Right ventricle myocardium superior (tissue), 1 donor: ENCODE measurements at regions not wholly inside any gene's neighbourhood (a gene's known extent, or its start where the extent isn't known, plus 50 kb on each side); places are given as distances from the start of the nearest gene placed in this dataset.

Experiments
- ATAC-seq: fragments of 200-7000 bp; cut with Tn5 transposase; one replicate; pipeline ENCODE4 v1.9.1; 2020; ENCODE audit warnings: mild to moderate bottlenecking; ENCODE audit not compliant: poor library complexity
- DNase-seq: peaks from one replicate; pipeline ENCODE4 v3.0.0-alpha.2; 2020
- intact Hi-C: fragments of 100-400 bp; cut with DNase I; formaldehyde crosslinking; loops from one replicate; pipeline ENCODE4 v1.11.2; 2022
- donor health status: DM: no; HTN: yes; CAD: no; lungs with severe emphysema.

GRCh38 chr9:87077986-87078385 is 130.7 kb upstream of the GAS1 start:
- DNase-seq = no peak
- intact Hi-C loops = no loop called here
- no peak for ATAC-seq

- DNase-seq = no peak
Measured at GRCh38 chr9:87080512-87081264, 133.4 kb upstream of the GAS1 start.

GRCh38 chr9:87081503-87081902 is 134.2 kb upstream of the GAS1 start:
- ATAC-seq = no peak
- intact Hi-C loops = no loop called here
- DNase-seq = no peak

More at GRCh38 chr9:87080512-87081264, 133.4 kb upstream of the GAS1 start:
- intact Hi-C loops = no loop called here
- ATAC-seq = peak; percentile 57

GRCh38 chr9:87083986-87084385 is 136.7 kb upstream of the GAS1 start:
- ATAC-seq = no peak
- DNase-seq = no peak
- intact Hi-C loops = no loop called here

GRCh38 chr9:87084407-87084806 is 137.1 kb upstream of the GAS1 start:
- no peak for DNase-seq
- intact Hi-C loops = no loop called here
- ATAC-seq = no peak

DNA sequence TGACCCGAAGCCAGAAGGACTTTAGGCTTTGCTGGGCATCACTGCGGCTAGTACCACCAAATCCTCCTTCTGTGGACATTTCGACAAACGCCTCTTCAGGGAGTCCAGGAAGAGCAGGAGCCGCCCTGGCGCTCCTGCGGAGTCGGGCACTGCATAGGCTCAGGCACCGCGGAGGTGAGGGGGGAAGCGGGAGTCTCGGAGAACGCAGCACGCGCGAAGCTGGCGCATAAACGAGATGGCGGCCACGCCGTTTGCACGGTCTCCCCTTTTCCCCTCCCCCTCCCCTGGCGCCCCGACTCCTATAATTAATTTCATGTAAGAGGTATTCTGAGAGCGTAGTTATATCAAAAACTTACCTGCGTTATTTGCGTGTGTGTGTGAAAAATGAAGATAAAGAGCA is 137.8 kb upstream of the GAS1 start:
- intact Hi-C loops = no loop called here
- no peak for DNase-seq

GRCh38 chr9:87085521-87085920 is 138.2 kb upstream of the GAS1 start:
- ATAC-seq = no peak
- no peak for DNase-seq
- intact Hi-C loops = no loop called here

More for the DNA sequence above, 137.8 kb upstream of the GAS1 start:
- no peak for ATAC-seq

DNA sequence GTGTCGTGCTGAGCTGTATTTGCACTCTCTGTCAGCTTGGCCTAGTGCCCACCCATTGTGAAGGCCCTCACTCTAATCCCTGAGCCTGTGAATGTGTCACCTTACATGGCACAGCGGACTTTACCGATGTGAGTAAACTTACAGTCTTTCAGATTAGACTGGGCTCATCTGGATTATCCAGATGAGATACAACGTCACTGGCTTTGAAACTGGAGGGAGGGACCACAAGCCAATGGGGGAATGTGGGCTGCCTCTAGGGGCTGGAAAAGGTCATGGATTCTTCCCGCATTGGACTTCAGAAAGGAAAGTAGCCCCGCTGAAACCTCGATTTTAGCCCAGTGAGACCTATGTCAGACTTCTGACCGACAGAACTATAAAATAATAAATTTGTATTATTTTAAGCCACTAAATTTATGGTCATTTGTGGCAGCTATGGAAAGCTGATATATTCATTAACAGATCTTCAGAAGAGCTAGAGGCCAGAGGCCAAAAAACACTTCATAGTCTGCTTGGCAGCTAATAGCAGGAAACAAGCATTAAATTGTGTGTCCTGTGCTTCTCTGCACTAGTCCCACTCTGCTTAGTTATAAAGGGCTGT is 139.0 kb upstream of the GAS1 start:
- intact Hi-C loops = no loop called here
- no peak for ATAC-seq

GRCh38 chr9:87087197-87087596 is 139.9 kb upstream of the GAS1 start:
- DNase-seq = no peak
- intact Hi-C loops = no loop called here
- no peak for ATAC-seq

More for the DNA sequence above, 139.0 kb upstream of the GAS1 start:
- no peak for DNase-seq

DNA sequence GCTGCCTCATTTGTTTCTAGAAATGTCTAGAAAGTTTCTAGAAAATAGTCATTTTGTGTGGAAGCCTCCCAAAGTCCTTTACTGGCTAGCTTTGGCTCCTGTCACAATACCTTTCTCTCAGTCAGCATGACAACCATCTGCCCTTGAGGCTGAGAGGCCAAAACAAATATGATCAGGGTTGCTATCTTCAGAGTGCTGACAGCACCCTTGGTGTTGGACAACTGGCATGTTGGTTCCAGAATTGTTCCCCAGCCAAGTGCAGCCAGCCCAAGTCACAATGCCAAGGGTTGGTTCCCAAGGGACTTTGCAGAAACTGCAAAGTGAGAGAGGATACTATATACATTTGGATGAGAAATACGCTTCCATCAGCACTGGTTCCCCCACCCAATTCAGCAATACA is 140.9 kb upstream of the GAS1 start:
- peak; percentile 90 for ATAC-seq
- DNase-seq = no peak
- intact Hi-C loops = no loop called here

DNA sequence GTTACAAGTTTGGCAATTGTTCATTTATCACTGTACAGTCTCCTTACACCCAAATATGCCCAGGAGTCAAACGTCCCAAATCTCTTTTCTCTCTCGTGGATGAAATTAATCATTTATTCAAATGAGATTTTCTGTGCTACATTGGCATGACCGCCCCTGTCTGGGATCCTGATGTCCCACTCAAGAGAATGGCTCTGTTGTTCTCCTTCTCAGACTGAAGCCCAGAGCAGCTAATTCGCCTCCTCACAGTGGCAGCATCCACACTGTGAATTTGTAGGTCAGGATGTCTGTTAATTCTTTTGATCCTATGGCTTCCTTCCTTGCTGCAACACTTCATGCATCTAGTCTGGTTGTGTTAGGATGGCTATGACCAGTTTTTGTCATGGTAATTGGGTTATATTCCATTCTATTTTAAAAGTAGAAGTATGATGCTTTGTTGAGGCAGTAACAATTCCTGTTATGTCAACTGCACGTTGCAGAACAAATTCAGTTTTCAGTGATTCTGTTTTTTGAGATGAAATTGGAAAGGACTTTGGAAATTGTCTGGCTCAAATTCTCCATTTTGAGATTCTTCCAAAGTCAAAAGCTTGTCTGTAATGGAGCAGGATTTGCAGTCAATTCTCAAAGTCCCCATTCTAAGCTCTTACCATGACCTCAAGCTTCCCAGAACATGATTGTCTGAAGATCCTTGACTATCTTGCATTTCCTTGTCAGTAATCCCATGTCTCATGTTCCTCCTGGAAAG is 141.5 kb upstream of the GAS1 start:
- ATAC-seq (peak; percentile 29), DNase-seq (no peak)
- intact Hi-C loops = no loop called here

GRCh38 chr9:87089506-87089905 is 142.2 kb upstream of the GAS1 start:
- ATAC-seq = no peak

DNA sequence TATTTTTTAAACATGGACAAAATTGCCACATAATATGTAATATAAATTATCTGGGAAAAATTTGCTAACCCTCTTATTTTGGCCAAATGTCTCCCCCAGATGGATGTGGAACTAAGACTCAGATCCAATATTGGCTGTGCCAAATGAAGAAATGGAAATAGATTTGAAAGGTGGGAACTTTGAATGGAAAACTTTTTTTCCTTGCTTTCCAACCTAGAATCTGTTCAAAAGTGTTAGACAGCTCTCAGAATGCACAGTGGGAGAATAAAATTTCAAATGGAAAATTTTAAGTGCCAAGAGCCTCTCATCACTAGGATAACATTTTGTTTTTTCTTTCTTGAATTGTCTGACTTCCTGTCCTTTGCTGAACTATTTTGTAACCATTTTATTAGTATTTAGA is 142.6 kb upstream of the GAS1 start:
- ATAC-seq = peak; percentile 48
- intact Hi-C loops = loop anchor here (10.0 kb wide), 1 partner anchor 55 kb away; no protein-coding TSS in a partner anchor
- no peak for DNase-seq

More at GRCh38 chr9:87089506-87089905, 142.2 kb upstream of the GAS1 start:
- no peak for DNase-seq
- intact Hi-C loops = no loop called here

DNA sequence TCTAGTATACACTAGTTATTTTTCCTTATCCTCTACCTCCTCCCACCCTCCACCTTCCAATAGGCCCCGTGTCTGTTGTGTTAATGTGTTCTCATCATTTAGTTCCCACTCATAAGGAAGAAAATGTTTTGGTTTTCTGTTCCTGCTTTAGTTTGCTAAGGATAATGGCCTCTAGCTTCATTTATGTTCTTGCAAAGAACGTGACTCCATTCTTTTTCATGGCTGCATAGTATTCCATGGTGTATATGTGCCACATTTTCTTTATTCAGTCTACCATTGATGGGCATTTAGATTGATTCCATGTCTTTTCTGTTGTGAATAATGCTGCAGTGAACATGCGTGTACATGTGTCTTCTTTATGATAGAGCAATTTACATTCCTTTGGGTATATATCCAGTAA is 146.5 kb upstream of the GAS1 start:
- DNase-seq (no peak), ATAC-seq (no peak)
- intact Hi-C loops = loop anchor here (10.0 kb wide), 1 partner anchor 51 kb away; no protein-coding TSS in a partner anchor

DNA sequence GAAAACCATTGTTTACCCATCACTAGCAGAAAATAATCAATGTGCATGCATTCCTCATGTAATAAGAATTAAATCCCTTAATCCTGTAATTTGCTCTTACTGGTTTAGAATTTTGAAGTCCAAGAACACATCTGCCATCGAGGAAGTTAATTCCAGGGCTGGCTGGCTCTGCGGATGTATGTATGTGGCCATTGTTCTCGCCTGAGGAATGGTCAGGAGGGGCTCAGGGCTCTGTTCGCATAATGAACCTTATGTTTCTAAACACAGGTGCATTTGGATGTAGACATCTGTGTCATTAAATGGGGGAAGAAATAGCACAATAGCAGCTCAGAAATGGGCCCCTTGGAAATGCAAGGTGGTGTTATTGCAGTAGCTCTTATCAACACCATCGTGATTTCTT is 148.6 kb upstream of the GAS1 start:
- ATAC-seq = no peak
- DNase-seq = no peak
- intact Hi-C loops = loop anchor here (10.0 kb wide), 1 partner anchor 49 kb away; no protein-coding TSS in a partner anchor

DNA sequence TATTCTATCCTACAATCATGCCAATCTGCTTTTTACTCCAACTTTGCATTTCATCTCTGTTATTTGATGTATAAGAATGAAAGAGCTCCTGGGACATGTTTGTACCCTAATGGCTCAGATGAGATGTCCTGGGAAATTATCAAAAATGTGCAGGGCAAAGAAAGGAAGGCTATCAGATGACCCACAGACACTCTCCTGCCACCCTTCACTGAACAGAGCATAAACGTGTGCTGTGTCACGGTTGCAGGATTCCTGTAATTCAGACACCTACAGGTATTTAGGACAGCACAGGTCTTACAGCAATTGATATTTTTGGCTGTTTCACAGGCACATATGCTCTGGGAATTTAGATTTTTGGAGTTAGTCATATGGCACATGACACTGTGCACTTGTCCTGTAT is 149.2 kb upstream of the GAS1 start:
- intact Hi-C loops = loop anchor here (10.0 kb wide), 1 partner anchor 48 kb away; no protein-coding TSS in a partner anchor
- DNase-seq = no peak
- no peak for ATAC-seq

DNA sequence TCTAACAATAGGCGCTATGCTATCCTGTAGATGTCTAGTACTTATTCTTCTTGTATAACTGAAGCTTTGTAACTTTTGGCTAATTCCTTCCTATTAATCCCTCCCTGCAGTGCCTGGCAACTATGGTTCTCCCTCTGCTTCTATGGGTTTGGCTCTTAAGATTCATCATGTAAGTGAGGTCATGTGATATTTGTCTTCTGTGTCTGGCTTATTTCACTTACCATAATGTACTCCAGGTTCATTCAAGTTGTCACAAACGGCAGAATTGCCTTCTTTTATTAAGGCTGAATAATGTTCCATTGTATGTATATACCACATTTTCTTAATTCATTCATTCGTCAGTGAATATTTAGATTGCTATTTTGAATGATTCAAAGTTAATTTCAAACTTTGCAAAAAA is 149.9 kb upstream of the GAS1 start:
- DNase-seq = no peak
- intact Hi-C loops = loop anchor here (10.0 kb wide), 1 partner anchor 48 kb away; no protein-coding TSS in a partner anchor
- peak; percentile 56 for ATAC-seq

GRCh38 chr9:87099407-87099806 is 152.1 kb upstream of the GAS1 start:
- no peak for DNase-seq
- intact Hi-C loops = loop anchor here (10.0 kb wide), 1 partner anchor 45 kb away; no protein-coding TSS in a partner anchor
- peak; percentile 25 for ATAC-seq

DNA sequence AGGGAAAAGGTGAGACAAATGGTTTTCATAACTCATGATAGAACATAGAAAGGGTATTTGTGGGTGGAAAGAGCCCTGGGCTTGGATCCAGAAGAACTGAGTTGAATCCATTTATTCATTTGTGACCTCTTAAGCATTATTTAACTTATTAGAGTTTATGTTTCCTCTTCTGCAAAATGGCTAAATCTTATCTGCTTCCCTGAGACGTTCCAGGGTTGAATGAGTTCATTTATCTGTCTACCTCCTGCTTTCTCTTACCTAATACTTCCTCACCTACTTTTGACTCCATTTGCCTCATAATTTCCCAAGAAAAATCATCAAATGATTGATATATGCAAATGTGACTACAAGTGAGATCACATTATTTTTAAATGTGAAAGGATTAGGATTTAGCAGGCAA is 152.7 kb upstream of the GAS1 start:
- ATAC-seq (no peak), DNase-seq (no peak)
- intact Hi-C loops = no loop called here
